HG02870 (cell line): ENCODE measurements at regions not wholly inside any gene's neighbourhood (a gene's known extent, or its start where the extent isn't known, plus 50 kb on each side); places are given as distances from the start of the nearest gene placed in this dataset.

Experiments used
- ATAC-seq: cut with Tn5 transposase; IDR thresholded peaks from one replicate; pipeline ENCODE4 v1.9.1; 2021; ENCODE audit warnings: mild to moderate bottlenecking, moderate library complexity; ENCODE audit not compliant: unreplicated experiment

- no peak for ATAC-seq
These were observed 181.5 kb upstream of the SYT1 start for GRCh38 chr12:78683031-78683430.

- ATAC-seq: no peak
These were observed 180.9 kb upstream of the SYT1 start for GRCh38 chr12:78683626-78684025.

DNA sequence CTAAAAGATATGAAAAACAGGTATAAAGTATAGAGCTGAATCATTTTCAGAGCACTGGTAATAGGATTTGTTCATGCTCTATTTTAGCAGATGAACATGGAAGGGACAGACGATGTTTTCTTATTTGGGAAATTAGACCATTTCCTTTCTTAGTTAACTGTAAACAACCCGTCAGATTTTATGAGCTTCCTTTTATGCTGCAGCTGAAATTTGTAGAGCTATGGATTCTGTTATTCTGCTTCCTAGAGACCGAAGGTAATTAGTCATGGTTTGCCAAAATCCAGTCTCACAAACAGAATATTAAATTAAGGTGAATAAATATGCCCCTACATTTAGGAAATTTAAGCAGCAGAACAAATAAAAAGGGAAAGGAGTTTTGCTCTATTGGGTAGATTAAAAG lies 180.2 kb upstream of the SYT1 start:
- ATAC-seq: no peak

DNA sequence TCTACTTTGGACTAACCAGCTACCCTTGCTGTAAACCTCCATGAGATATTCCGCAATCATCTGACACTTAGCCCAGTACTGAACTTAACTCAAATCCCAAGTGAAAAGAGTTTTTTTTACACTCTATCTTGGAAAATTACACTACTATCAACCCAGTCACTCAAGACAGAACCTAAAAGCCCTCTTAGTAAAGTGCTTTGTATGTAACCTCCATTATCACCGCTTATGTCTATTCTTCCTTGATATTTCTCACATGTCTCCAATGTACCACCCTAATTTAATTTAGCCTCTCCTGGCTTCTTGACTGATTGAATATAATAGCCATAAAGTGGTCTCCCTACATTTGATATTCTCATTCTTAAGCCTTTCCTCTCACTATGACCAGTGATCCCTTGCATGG lies 168.8 kb upstream of the SYT1 start:
- no peak for ATAC-seq

DNA sequence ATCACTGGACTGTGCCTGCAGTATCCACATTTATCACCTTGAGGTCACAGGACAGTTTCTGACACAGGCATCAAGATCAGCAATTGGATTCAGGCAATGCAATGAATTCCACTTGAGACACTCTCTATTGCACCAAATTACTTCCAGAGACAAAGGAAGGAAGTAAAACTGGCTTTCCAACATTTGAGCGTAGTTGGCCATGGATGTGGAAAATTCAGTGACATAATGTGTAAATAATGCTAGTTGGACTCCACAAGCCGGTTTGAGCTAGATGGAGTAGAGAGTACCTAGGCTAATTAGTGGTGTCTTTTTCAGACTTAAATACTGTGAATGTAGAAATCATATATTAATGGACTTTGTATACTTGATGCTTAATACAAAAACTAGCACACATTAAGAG lies 168.3 kb upstream of the SYT1 start:
- ATAC-seq: no peak

GRCh38 chr12:78697817-78698415 lies 166.7 kb upstream of the SYT1 start:
- no peak for ATAC-seq

DNA sequence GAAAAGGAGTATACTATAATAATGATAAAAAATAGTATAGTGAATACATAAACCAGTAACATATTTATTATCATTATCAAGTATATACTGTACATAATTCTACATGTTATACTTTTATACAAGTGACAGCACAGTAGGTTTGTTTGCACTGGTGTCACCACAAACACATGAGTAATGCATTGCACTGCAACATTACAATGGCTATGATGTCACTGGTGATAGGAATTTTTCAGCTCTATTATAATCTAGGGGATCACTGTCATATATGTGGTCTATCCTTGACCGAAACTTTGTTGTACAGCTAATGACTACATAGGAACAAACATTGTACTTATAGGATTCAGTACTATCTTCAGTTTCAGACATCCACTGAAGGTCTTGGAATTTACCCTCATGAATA lies 165.8 kb upstream of the SYT1 start:
- no peak for ATAC-seq

- no peak for ATAC-seq
These were observed 164.0 kb upstream of the SYT1 start for GRCh38 chr12:78700565-78700964.

GRCh38 chr12:78703820-78704525 lies 160.6 kb upstream of the SYT1 start:
- no peak for ATAC-seq

DNA sequence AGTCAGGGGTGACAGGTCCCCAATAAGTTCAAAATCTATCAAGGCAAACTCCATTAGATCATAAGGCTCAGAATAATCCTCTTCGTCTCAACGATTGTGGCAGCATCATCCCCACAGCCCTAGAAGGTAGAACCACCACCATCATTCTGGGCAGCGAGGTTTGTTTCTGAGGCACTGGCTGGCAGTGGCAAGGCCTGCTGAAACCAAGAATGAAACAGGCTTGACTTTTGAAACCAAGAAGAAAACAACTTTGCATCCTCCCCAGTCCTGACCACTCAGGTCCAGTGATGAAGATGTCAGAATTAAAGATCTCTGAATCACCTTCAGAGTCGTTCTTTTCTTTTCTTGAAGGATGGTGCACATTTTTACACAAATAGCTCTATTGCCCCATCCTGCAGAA lies 152.6 kb upstream of the SYT1 start:
- ATAC-seq: no peak

DNA sequence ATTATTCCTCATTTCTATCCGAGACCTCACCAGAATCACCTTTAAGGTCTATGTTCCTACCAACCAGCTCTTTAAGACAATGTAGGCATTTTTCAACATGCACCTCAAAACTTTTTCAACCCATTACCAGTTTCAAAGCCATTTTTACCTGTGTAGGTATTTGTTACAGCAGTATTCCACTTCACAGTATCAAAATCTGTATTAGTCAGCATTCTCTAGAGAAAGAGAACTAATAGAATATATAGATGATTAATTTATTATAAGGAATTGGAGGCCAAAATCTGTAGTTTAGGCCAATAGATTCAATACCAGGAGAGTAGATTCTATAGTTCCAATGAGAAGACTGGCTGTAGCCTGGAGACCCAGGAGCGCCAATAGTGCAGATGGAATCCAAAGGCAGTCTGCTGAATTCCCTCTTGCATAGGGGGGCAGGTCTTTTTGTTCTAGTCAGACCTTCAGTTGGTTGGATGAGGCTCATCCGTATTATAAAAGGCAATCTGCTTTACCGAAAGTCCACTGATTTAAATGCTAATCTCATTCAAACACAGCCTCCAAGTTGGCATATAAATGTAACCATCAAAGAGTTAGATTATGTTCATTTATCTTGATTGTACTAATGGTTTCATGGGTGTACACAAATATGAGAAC lies 151.6 kb upstream of the SYT1 start:
- no peak for ATAC-seq

DNA sequence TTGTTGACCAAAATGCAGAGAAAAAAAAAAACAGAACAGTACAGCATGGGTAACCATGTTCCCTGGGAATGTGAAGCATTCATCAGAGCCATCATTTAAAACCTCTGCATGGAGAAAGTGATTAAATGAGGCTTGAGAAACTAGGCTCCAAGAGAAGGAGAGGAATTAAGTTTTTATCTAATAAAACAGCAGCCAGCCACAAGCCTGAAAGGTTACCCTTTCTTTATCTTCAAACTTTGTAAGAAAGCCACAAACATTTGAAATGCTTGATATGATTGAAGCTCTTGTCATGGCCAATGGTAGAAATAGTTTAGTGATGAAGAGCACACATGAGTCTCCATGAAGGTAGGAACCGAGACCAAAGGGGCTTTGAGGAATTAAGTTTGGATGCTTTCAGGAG lies 144.9 kb upstream of the SYT1 start:
- ATAC-seq: no peak

DNA sequence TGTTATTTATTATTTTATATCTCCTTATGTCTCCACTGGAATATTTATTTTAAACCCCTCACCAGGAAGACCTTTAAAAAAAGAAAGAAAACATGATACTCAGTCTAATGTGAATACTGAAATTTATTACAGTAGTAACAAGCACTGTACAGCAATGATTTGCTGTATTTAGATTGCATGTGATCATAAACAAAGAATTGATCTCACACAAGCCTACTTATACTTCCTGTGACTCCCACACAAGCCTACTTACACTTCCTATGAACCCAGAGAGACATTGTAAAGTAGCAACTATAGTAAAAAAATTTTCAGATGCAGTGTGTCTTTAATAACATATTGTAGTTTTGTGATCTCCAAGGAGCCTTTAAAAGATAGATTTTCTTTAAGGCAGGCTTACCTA lies 142.7 kb upstream of the SYT1 start:
- ATAC-seq: no peak

GRCh38 chr12:78725033-78725432 lies 139.5 kb upstream of the SYT1 start:
- no peak for ATAC-seq

DNA sequence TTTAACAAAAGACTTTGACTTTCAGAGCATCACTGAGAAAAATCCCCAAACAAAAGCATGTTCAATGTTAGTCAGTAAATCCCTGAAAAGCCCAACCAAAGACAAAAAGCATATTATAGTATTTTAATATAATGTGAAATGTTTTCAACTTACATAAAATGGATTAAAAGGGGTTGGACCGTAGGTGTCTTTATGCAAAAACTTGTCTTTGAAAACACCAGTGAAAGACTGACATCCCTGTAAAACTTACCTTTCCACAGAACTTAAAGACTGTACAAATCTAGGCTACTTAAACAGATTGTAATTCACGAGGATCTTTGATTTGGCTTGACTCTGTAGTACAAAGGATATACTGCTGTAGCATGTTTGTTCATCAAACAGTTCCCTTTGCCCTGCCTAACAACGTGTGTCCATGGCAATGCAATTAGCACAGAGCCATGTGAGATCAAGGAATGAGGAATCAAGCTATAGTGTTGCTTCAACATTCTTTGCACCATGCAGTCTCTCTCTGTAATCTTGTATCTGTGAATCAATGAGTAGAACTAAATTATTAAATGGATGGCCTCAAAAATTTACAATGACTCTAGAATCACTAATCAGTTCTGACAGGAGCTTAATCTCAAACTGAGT lies 138.5 kb upstream of the SYT1 start:
- ATAC-seq: no peak

DNA sequence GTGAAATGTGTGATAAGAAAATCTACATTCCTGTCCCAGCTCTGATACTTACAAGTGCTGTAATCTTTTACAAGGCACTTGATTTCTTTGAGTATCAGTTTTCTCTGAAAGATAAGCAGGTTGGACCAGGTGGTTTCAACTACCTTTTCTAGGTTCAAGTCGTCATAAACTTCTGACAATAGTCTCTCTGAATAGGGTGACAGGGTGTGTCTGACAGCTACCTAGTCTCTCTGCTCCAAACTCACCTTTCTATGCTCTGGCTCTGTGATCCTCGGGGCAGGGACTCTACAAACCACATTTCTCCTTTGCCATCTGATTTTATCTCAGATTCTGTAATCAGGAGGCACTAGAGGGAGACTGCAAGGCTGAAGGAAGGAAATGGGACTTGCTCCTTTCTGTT lies 137.7 kb upstream of the SYT1 start:
- ATAC-seq: no peak

GRCh38 chr12:78732481-78732880 lies 132.1 kb upstream of the SYT1 start:
- no peak for ATAC-seq

- no peak for ATAC-seq
These were observed 124.9 kb upstream of the SYT1 start for GRCh38 chr12:78739653-78740052.

- ATAC-seq: no peak
These were observed 118.6 kb upstream of the SYT1 start for GRCh38 chr12:78746001-78746400.

GRCh38 chr12:78753058-78753457 lies 111.5 kb upstream of the SYT1 start:
- ATAC-seq: no peak

DNA sequence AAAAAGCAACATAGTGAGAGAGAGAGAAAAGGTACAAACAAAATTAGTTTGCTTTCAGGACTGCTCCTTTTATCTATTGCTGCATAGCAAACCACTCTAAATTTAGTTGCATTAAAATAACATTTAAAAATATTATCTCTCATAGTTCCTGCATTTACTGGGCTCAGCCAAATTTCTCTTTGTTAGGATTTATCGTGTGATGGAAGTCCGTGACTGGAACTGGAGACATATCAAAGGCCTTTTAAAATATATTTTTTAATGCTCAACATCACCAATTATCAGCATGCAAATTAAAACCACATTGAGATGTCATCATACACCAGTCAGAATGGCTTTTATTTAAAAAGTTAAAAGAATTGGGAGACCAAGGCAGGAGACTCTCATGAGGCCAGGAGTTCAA lies 107.6 kb upstream of the SYT1 start:
- ATAC-seq: no peak

GRCh38 chr12:78759367-78759766 lies 105.2 kb upstream of the SYT1 start:
- no peak for ATAC-seq
